Tongue (tissue), 1 donor: ENCODE measurements at regions not wholly inside any gene's neighbourhood (a gene's known extent, or its start where the extent isn't known, plus 50 kb on each side); places are given as distances from the start of the nearest gene placed in this dataset.
"Not testable (repeated sequence)": the region's sequence is repeated elsewhere in the genome, so short reads cannot be mapped to it uniquely, and the experiment has no call there.

Experiments
- DNase-seq: peaks from one replicate; pipeline ENCODE4 v3.0.0-alpha.2; 2015

DNA sequence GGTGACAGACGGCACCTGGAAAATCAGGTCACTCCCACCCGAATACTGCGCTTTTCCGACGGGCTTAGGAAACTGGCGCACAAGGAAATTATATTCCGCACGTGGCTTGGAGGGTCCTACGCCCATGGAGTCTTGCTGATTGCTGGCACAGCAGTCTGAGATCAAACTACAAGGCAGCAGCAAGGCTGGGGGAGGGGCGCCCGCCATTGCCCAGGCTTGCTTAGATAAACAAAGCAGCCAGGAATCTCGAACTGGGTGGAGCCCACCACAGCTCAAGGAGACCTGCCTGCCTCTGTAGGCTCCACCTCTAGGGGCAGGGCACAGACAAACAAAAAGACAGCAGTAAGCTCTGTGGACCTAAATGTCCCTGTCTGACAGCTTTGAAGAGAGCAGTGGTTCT is 394.3 kb downstream of the PTH2R start:
- not testable (repeated sequence) for DNase-seq

DNA sequence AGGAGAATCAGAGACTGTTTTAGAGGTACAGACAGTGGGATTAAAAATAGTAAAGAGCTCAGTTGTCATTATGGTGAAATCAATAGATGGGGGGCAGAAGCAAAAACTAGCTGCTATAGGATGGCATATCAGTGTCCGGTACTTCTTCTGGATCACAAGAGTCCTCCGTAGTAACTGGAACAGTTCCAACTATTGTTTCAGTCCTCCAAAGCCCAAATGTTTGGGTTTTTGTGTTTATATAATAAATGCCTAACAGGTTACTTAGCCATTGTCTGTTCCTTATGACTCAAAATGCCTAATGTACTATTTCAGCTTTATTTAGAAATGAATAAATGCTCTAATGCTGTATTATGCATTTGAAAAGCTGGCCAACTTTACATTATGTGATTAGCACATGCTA is 401.2 kb downstream of the PTH2R start:
- no peak for DNase-seq

DNA sequence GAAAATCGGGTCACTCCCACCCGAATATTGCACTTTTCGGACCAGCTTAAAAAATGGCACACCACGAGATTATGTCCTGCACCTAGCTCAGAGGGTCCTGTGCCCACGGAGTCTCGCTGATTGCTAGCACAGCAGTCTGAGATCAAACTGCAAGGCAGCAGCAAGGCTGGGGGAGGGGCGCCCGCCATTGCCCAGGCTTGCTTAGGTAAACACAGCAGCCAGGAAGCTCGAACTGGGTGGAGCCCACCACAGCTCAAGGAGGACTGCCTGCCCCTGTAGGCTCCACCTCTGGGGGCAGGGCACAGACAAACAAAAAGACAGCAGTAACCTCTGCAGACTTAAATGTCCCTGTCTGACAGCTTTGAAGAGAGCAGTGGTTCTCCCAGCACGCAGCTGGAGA is 405.3 kb downstream of the PTH2R start:
- not testable (repeated sequence) for DNase-seq

DNA sequence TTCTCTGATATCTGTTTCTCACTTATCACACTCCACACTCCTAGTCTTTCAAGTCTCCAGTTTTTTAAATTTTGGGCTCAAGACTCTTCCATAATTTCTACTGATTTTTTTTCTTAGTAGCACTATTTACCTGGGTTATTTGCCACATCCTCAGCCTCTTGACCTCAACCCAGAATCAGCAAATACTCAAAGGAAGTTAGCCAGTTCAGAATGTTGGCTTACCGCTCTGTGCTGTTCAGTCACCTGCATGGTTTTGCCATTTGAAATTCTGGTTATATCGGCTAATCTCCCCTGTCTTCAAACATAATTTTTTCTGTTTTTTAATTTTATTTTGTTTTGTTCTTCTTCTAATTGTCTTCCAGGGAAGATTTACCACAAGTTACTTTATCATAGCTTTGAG is 412.6 kb downstream of the PTH2R start:
- DNase-seq, result no peak

DNA sequence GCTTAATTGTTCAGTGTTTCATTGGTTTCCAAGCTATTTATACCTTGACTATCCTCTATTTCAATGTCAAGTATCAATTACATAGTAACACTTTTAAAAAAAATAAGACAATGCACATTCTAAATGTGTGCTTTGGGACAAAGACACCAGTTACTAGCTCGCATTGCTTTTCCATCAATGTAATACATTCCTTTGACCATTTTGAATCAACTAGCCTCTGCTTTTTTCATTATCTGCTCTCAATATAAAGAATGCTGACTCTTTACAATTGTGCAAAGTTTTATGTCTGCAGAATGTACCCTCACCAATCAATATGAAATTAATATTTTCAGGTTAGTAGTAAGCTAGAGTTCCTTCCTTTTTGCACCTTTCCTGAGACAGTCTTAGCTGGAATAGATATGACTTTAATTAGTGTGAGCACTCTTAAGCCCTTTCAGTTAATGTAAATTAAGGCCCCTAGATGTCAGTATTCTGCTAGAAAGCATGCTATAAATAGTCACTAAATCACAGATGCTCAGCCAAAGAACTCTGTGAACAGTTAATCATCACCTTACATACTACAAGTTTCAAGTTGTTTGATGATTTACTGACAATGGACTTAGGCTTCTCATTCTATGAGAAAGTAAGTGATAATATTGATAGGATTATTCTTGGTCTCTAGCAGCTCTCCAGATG is 413.6 kb downstream of the PTH2R start:
- peak; percentile 3 for DNase-seq

DNA sequence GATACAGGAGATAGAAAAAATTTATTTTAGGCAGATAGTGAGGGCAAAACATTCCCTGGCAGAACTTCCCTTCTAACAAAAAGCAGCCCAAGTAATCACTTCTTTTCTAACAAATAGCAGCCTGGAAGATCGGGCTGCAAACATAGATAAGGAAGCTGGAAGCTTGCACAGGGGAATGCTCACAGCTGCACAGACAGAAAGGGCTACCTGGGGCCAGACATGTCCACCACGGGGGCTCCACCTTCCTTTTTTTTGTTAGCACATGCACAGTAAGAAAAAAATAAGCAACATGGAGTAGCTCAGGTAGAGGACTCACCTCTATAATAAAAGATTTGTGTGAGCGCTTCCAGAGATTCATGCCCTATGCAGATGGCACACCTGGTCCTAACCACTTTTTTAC is 420.5 kb downstream of the PTH2R start:
- DNase-seq, result no peak

DNA sequence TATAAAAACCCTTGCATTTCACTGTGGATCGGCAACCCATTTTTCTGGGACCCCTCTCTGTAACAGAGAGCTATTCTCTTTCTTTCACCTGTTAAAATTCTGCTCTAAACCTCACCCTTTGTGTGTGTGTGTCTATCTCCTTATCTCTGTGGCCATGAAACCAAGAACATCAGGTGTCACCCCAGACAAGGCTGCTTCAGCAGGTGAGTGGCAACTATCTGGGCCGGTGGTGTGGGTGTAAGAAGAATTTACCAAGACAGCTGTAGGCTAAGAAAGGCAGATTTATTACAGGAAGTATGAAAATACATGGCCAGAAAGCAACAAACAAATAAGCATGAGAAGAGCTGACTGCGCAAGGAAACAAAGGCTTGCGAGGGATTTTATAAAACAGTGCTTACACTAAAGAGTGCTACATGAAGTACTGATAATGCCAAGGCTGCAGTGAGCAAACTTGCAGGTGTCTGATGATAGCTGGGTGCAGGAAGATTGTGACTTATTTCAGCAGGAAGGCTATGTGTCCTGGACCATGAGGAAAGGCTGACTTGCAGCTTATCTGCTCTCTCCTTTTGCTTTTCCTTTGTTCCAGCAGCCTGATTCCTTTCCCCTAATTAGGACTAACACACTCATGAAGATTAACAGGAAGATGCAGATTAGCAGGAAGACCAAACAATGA is 421.1 kb downstream of the PTH2R start:
- no peak for DNase-seq

DNA sequence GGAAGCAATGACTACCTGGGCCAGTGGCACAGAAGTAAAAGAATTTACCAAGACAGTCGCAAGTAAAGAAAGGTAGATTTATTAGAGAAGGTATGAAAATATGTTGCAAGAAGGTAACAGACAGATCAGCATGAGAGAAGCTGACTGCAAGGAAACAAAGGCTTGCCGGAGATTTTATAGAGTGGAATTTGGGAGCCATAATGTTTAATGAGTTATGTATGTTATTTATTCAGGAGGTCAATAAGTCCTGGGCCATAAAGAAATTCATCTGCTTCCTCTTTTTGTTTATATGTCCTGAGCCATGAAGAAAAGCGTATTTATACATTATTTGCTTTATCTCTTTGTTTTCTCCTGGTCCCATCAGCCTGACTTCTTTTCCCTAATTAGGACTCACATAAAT is 423.6 kb downstream of the PTH2R start:
- no peak for DNase-seq

DNA sequence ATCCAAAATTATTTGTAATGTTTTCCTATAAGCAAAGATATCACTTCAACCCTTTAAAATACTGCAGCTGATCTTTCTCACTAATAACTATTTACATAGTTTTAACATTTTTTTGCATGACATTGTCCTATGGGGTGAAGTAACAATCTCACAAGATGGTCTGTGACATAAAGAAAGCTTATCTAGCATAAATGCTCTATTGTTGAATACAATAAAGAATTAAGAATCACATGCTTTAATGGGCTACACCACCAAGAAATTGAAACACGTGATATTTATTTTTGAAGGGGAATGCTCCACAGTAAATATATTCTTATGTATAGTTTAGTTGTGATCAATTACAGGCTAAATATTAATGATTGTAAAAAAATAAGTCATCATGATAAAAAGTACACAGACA is 441.1 kb downstream of the PTH2R start:
- no peak for DNase-seq

DNA sequence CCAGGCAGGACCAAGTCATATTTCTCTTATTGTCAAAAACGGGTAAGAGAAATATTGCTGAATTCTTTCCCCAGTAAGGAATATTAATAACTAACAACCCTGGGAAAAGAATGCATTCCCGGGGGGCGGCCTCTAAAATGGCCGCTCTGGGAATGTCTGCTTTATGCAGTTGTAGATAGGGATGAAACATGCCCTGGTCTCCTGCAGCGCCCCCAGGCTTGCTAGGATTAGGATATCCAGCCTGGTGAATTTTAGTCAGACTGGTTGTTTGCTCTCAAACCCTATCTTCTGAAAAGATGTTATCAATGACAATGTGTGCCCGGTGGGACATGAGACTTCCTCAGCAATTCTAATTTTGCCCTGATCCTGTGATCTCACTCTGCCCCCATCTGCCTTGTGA is 448.1 kb downstream of the PTH2R start:
- DNase-seq, result no peak

DNA sequence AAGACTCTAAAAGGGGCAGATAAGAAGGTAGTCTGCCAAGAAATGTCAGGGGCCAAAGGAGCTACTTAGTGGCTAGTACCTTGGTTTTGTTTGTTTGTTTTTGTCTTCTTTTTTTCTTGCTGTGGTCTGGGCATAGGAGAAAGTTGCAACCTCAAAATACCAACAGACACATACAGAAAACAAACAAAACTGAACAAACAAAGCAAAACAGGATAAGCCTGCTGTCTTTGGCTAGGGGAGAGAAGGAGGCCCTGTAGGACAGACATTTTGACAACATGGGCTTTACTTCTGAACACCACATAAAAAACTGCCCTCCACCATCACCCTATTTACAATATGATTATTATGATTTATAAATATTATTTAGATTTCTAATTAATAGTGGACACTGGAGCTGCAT is 460.8 kb downstream of the PTH2R start:
- DNase-seq, result no peak

DNA sequence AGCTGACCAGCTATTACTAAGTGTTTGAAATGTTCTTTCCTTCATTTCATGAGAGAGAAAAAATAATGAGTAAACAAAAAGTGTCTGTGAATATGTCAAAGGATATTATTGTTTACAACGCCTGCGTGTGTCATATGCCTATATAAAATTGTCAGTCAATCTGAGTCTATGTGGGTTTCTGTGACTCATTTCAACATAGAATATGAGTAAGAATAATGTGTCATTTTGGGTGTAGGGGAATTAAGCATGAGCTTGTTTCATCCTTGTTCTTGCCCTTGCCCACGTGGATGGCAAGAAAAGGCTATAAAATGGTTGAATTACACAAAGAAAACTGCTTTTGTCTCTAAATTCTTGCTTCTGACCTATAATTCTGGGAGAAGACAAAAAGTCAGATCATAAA is 466.0 kb downstream of the PTH2R start:
- no peak for DNase-seq

DNA sequence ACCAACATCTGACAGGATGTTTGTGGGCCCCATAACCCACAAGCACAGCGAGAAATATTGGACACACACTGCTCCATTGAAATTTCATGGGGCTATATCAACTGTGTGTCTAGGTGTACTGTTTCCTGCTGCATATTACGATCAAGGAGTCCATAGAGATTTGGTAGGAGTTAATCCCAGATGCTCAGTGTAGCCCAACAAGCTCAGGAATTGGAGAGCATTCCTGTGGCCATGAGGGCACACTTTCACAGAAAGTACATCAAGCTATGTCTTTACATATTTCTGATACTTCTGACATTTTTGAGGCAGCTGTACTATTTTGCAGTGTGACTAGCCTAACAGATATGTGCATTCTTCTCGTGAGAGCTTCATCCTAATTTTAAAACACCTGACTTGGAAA is 473.1 kb downstream of the PTH2R start:
- DNase-seq, result no peak

DNA sequence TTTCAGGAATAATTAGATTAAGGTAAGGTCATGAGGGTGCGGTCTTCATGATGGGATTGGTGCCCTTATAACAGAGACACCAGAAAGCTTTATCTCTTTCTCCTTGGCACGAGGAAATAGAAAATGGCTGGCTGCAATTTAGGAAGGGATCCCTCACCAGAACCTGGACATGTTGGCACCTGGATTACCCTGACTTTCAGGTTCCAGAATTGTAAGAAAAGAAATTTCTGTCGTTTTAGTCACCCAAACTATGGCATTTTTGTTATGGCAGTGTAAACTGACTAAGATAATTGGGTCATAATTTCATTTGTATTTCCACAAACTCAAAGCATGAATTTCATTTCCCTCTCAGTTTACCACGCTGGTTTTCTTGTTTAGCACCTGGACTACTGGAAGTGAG is 473.6 kb downstream of the PTH2R start:
- no peak for DNase-seq

DNA sequence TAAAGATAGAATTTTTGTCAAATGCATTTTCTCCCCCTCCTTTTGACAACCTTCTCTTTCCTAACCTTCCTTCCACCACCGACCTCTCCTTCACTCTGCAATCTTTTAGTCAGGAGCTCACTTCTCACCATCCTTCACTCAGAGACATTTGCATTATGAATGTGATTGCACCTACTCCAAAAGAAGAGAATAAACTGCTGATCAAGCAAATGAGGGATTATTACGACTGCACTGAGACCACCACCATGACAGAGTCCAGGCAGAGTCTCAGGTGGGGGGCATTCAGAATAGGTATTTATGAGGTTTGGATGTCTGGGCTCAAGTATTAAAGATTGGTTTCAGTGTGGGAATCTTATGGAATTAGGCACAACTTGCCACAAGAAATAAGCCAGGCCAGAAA is 483.9 kb downstream of the PTH2R start:
- no peak for DNase-seq

DNA sequence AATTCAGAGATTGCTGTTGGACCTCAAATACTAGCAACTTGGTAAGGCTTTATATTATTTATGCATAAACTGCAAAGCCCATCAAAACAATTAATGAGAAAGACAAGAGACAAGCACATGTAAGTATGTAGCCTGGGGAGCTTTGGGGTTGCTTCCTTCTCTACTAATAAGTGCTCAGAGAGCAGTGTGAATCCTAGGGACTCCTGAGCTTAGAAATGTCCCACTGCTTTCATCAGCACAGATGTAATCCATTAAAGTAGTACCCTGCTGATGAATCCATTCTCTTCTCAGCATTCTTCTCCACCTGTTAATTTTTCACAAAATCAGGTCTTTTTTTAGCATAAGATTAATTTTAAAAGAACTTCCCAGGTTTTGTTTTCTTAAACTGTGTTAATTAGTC is 485.6 kb downstream of the PTH2R start:
- no peak for DNase-seq

DNA sequence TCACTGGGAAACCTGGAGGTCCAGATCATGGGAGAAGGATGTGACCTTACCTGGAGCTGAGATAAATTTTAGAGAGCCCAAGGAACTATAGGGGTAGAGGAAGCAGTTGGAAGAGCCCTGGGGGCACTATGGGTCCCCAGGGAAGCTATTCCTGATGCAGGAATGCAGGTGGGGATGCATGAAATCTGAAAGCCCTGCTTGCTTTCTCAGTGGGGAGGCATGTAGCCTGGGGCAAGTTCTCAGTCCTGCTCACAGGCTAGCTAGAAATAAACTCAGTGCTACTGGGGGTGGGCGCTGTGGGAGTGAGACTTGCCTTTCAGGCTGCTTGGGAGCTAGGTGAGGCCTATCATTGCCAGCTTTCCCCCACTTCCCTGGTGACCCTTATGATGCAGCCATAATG is 499.7 kb downstream of the PTH2R start:
- no peak for DNase-seq

DNA sequence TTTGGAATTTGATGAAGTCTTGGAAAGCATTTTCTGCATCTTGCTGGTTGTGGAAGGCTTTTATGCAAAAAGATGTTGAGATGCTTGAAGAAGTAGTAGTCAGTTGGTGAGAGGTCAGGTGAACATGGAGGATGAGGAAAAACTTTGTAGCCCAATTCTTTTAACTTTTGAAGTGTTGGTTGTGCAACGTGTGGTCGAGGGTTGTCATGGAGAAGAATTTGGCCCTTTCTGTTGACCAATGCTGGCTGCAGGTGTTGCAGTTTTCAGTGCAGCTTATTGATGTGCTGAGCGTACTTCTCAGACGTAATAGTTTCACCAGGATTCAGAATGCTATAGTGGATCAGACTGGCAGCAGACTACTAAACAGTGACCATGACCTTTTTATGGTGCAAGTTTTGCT is 508.4 kb upstream of the MAP2 start:
- DNase-seq, result no peak

DNA sequence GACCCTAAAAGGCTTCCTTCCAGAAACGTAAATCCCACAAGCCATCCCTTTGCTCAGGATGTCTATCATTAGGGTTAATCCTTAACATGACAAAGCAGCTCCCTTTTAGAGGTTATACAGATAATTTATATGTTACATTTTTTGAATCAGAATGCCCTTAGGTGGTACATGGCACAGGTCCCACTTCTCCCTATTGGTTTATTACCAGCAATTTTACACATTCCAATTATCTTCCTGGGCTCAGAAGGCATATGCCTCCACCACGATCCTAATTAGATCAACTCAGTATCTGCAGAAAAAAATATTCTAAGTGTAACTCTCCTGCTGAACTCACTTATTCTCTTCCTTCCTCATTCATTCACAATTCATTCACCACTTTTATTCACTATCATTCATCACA is 507.0 kb upstream of the MAP2 start:
- DNase-seq, result no peak

DNA sequence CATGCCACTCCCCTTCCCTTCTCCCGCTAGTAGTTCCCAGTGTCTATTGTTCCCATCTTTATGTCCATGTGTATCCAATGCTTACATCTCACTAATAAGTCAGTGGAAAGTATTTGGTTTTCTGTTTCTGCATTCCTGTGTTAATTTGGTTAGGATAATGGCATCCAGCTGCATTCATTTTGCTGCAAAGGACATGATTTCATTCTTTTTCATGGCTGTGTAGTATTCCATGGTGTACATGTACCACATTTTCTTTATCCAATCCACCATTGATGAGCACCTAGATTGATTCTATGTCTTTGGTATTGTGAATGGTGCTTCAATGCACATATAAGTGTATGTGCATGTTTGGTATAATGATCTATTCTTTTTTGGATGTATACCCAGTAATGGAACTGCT is 502.5 kb upstream of the MAP2 start:
- not testable (repeated sequence) for DNase-seq

DNA sequence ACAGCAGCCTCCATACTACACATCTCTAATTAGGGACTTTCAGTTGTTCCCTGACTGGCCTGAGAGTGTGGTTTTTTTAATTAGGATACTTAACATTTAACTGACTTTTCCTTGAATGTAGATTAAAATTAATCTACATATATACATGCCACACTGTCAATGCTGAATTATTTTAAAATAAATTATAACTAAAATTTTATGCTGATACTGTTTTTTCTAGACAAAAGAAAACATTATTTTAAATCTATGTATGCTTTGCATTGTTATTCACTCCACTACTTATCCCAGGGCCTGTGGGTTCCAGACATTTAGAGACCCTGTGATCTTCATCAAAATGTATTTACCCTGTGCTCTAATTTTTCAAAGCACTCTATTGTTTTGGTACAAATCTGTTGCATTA is 496.0 kb upstream of the MAP2 start:
- DNase-seq, result no peak

DNA sequence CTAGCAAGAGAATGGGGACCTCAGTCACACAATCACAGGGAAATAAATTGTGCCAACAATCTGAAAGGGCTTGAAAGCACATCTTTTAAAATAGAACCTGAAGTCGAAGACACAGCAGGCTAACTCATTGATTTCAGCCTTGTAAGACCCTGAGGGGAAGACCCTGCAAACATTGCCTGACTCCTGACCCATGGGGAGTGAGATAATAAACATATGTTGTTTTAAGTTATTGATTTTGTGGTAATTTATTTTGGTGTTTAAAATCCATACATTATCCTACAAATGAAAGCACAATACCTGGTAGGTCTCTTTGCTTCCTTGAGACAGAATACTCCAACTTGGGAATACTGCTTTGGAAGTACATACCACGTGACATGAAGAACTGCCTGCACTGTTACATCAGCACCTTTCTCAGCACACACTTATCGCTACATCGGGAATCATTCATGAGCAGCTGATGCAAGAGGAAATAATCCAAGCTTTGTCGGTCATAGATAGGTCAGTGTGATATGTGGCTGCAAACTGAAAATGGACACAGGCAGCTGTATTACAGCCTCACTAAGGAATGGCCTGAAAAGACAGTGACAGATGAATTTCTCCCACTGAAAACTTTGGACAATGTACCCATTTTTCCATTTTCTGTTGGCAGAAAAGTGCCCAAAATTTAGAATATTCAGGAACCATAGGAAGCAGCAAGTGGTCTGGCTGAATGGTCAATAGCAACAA is 494.5 kb upstream of the MAP2 start:
- DNase-seq, result no peak

DNA sequence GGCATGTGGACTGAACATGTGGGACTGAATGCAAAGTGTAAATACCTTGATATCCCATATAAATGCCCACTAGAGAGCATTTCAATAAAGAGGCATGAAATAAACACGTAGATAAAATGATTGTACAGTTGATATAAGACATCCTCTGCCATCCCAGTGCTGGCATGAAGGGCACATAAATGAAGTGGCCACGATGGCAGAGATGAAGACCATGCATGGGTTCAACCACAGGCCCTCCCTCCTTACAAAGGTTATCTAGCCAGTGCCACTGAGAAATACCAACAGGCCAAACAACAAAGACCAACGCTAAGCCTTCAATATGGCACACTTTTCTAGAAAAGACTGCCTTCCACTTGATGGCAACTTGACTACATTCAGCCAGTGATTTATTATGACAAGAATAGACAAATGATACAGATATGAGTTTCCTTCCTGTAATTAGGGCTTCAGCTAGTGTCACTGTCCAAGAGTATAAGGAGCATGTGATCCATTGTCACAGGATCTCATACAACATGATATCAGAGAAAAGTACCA is 493.9 kb upstream of the MAP2 start:
- DNase-seq, result no peak

DNA sequence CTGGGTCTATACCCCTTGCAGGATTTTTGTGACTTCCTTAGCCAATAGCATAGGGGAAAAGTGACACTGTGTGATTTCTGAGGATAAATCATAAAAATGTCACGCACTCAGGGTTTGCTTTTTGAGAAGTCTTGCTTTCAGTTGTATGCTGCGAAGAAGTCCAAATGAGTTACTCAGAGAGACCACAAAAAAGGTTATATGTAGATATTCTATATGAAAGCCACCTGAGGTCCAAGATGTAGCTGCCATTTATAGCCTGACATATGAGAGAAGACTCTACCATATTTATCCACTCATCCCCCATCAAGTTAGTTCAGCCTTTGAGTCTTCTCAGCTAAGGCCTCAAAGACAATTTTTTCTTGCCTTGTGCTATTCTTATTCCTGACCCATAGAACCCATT is 488.3 kb upstream of the MAP2 start:
- no peak for DNase-seq
